OCI-LY3 (cell line): ENCODE measurements at regions not wholly inside any gene's neighbourhood (a gene's known extent, or its start where the extent isn't known, plus 50 kb on each side); places are given as distances from the start of the nearest gene placed in this dataset.

ENCODE experiments used
- H2AFZ ChIP-seq: fragments of 200-600, 300-600 bp; shearing (Covaris generic); 2 replicates; pipeline ENCODE4 v1.6.0; 2014; ENCODE audit warnings: antibody characterized with exemption, low read depth, low read length
- H3K27ac ChIP-seq: fragments of 200-600, 300-600 bp; sonication (generic); 2 replicates; pipeline ENCODE4 v1.5.1; 2014; ENCODE audit warnings: mild to moderate bottlenecking, low read length, moderate library complexity, mixed read lengths
- H3K27me3 ChIP-seq: fragments of 200-600, 300-600 bp; sonication (generic); 2 replicates; pipeline ENCODE4 v1.6.1; 2014; ENCODE audit warnings: low read depth, low read length, mixed read lengths
- H3K36me3 ChIP-seq: fragments of 200-600, 300-600 bp; sonication (generic); replicated peaks from 2 replicates; pipeline ENCODE3; 2014; ENCODE audit warnings: low read depth, low read length, mixed read lengths
- H3K4me1 ChIP-seq: fragments of 300-600, 200-600 bp; sonication (generic); 2 replicates; pipeline ENCODE4 v1.6.1; 2014; ENCODE audit warnings: low read length, mixed read lengths
- H3K4me2 ChIP-seq: fragments of 200-600, 300-600 bp; sonication (generic); 2 replicates; pipeline ENCODE4 v1.6.1; 2014; ENCODE audit warnings: low read length, mixed read lengths
- H3K4me3 ChIP-seq: fragments of 300-600, 200-600 bp; sonication (generic); 2 replicates; pipeline ENCODE4 v1.5.1; 2014; ENCODE audit warnings: antibody characterized with exemption, mild to moderate bottlenecking, low read length, moderate library complexity
- H3K79me2 ChIP-seq: fragments of 300-600, 200-600 bp; shearing (Covaris generic); 2 replicates; pipeline ENCODE4 v1.6.1; 2014; ENCODE audit warnings: mild to moderate bottlenecking, low read length, mixed read lengths
- H3K9ac ChIP-seq: fragments of 300-600, 200-600 bp; shearing (Covaris generic); 2 replicates; pipeline ENCODE4 v1.6.0; 2014; ENCODE audit warnings: mild to moderate bottlenecking, low read length, moderate library complexity
- H3K9me3 ChIP-seq: fragments of 200-600, 300-600 bp; shearing (Covaris generic); 2 replicates; pipeline ENCODE4 v1.6.1; 2014; ENCODE audit warnings: low read length, mixed read lengths; ENCODE audit not compliant: insufficient read depth
- H4K20me1 ChIP-seq: fragments of 200-600, 300-600 bp; sonication (generic); 2 replicates; pipeline ENCODE4 v1.6.1; 2016; ENCODE audit warnings: low read length, mixed read lengths; ENCODE audit not compliant: insufficient read depth
- CTCF ChIP-seq: fragments of 200-600, 300-600 bp; sonication (generic); IDR thresholded peaks from 2 replicates; pipeline ENCODE4 v1.5.1; 2014; ENCODE audit warnings: antibody characterized with exemption, low read length, low read depth
- EZH2phosphoT487 ChIP-seq: fragments of 200-600 bp; shearing (Covaris generic); IDR thresholded peaks from 2 replicates; pipeline ENCODE4 v1.6.1; 2018; ENCODE audit warnings: antibody characterized with exemption, mixed run types, low read depth

GRCh38 chr18:56186319-56186718 is 452.1 kb downstream of the TXNL1 start:
- H3K79me2 ChIP-seq, result no peaks in the 10 kb centered on the region
- H3K4me3 ChIP-seq, result no peak overlapping the region
- TF ChIP-seq CTCF, result no peak
- TF ChIP-seq EZH2phosphoT487, result no peak
- H3K27me3 ChIP-seq, result no peaks in the 10 kb centered on the region
- 0 out of 2 replicates have a peak overlapping the region, but pooled peaks have one; percentile 0 for H3K4me2 ChIP-seq
- H2AFZ ChIP-seq, result 0 out of 2 replicates have a peak overlapping the region, but pooled peaks have one; percentile 2
- H3K4me1 ChIP-seq, result peaks cover 7% of the 10 kb centered on the region; the same call in 1 of the 2 replicates
- peaks cover under 1% of the 10 kb centered on the region for H3K36me3 ChIP-seq
- no peak overlapping the region for H3K27ac ChIP-seq
- H3K9ac ChIP-seq, result no peak overlapping the region
- peaks cover 8% of the 10 kb centered on the region for H3K9me3 ChIP-seq
- H4K20me1 ChIP-seq, result no peaks in the 10 kb centered on the region

GRCh38 chr18:56185126-56185525 is 453.3 kb downstream of the TXNL1 start:
- H3K27ac ChIP-seq, result no peak overlapping the region
- no peak overlapping the region for H3K4me3 ChIP-seq
- peaks cover 2% of the 10 kb centered on the region for H3K36me3 ChIP-seq
- H3K9ac ChIP-seq, result no peak overlapping the region
- TF ChIP-seq EZH2phosphoT487 (no peak), CTCF (no peak)
- H3K27me3 ChIP-seq, result no peaks in the 10 kb centered on the region
- H4K20me1 ChIP-seq, result no peaks in the 10 kb centered on the region
- no peak overlapping the region for H2AFZ ChIP-seq
- H3K4me1 ChIP-seq, result peaks cover 7% of the 10 kb centered on the region; the same call in 1 of the 2 replicates
- no peak overlapping the region for H3K4me2 ChIP-seq
- H3K79me2 ChIP-seq, result no peaks in the 10 kb centered on the region
- H3K9me3 ChIP-seq, result peaks cover 11% of the 10 kb centered on the region

- H4K20me1 ChIP-seq, result no peaks in the 10 kb centered on the region
- H3K27ac ChIP-seq, result no peak overlapping the region
- H3K36me3 ChIP-seq, result peaks cover 2% of the 10 kb centered on the region
- H3K4me1 ChIP-seq, result peaks cover 8% of the 10 kb centered on the region
- peaks cover 4% of the 10 kb centered on the region; the same call in 1 of the 2 replicates for H3K9me3 ChIP-seq
- H3K79me2 ChIP-seq, result no peaks in the 10 kb centered on the region
- no peak overlapping the region for H3K9ac ChIP-seq
- TF ChIP-seq CTCF, result no peak
- no peak for TF ChIP-seq EZH2phosphoT487
- no peak overlapping the region for H2AFZ ChIP-seq
- no peak overlapping the region for H3K4me3 ChIP-seq
- H3K4me2 ChIP-seq, result no peak overlapping the region
- H3K27me3 ChIP-seq, result no peaks in the 10 kb centered on the region
These were observed 461.6 kb downstream of the TXNL1 start for GRCh38 chr18:56176751-56177150.

GRCh38 chr18:56175330-56176001 is 462.9 kb downstream of the TXNL1 start:
- Histone ChIP-seq H3K4me2 (no peak overlapping the region), H3K9ac (no peak overlapping the region), H3K27ac (no peak overlapping the region), H3K4me1 (peaks cover 8% of the 10 kb centered on the region), H3K79me2 (no peaks in the 10 kb centered on the region), H4K20me1 (no peaks in the 10 kb centered on the region), H3K4me3 (no peak overlapping the region), H2AFZ (no peak overlapping the region), H3K9me3 (peaks cover 3% of the 10 kb centered on the region; the same call in 1 of the 2 replicates), H3K36me3 (peaks cover 4% of the 10 kb centered on the region), H3K27me3 (no peaks in the 10 kb centered on the region)
- TF ChIP-seq EZH2phosphoT487, result no peak
- TF ChIP-seq CTCF, result no peak
